ENCODE measurements at regions not wholly inside any gene's neighbourhood (a gene's known extent, or its start where the extent isn't known, plus 50 kb on each side); places are given as distances from the start of the nearest gene placed in this dataset.

DNA sequence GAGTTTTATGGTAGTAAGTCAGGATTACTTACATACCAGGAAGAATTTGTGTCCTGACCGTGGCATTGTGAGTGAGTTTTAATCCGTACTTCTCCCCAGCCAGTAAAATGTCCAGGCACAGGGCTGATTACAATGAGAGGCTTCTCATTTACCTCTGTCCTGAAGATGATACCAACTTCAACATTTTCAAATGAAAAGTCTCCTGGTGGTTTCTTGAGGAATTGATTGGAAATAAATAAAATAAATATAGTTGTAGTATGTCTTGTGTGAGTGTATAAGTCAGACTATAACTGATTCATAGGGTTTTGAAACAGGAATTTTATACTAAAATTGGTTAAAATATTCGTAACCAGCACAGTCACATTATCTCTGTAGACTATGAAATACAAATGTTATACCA is 382.5 kb downstream of the ETS1 start:
- no peaks in the 10 kb centered on the region for H3K27me3 Mint-ChIP-seq (ENCODE audit: unreplicated experiment)
- H3K36me3 Mint-ChIP-seq (ENCODE audit: unreplicated experiment), result no peaks in the 10 kb centered on the region
- TF ChIP-seq, protein P1, sequence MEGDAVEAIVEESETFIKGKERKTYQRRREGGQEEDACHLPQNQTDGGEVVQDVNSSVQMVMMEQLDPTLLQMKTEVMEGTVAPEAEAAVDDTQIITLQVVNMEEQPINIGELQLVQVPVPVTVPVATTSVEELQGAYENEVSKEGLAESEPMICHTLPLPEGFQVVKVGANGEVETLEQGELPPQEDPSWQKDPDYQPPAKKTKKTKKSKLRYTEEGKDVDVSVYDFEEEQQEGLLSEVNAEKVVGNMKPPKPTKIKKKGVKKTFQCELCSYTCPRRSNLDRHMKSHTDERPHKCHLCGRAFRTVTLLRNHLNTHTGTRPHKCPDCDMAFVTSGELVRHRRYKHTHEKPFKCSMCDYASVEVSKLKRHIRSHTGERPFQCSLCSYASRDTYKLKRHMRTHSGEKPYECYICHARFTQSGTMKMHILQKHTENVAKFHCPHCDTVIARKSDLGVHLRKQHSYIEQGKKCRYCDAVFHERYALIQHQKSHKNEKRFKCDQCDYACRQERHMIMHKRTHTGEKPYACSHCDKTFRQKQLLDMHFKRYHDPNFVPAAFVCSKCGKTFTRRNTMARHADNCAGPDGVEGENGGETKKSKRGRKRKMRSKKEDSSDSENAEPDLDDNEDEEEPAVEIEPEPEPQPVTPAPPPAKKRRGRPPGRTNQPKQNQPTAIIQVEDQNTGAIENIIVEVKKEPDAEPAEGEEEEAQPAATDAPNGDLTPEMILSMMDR (IDR thresholded peaks at IDR 0.05; ENCODE audit: partially characterized antibody, unreplicated experiment), result peak; percentile 31
- no peak for DNase-seq
- no peaks in the 10 kb centered on the region for H3K4me1 Mint-ChIP-seq (ENCODE audit: low read depth, unreplicated experiment)
- H3K27ac Mint-ChIP-seq (ENCODE audit: unreplicated experiment), result no peak overlapping the region
- H3K4me3 Mint-ChIP-seq (ENCODE audit: unreplicated experiment), result no peak overlapping the region
- H3K9me3 Mint-ChIP-seq (ENCODE audit: unreplicated experiment), result no peaks in the 10 kb centered on the region

- no peaks in the 10 kb centered on the region for H3K36me3 Mint-ChIP-seq (ENCODE audit: unreplicated experiment)
- H3K4me3 Mint-ChIP-seq (ENCODE audit: unreplicated experiment), result no peak overlapping the region
- H3K9me3 Mint-ChIP-seq (ENCODE audit: unreplicated experiment), result no peaks in the 10 kb centered on the region
- H3K4me1 Mint-ChIP-seq (ENCODE audit: low read depth, unreplicated experiment), result no peaks in the 10 kb centered on the region
- no peak for DNase-seq
- TF ChIP-seq, protein P1 (IDR thresholded peaks at IDR 0.05; ENCODE audit: partially characterized antibody, unreplicated experiment), result no peak
- H3K27me3 Mint-ChIP-seq (ENCODE audit: unreplicated experiment), result no peaks in the 10 kb centered on the region
- H3K27ac Mint-ChIP-seq (ENCODE audit: unreplicated experiment), result no peak overlapping the region
Measured at GRCh38 chr11:128201801-128202200, 385.6 kb downstream of the ETS1 start.

DNA sequence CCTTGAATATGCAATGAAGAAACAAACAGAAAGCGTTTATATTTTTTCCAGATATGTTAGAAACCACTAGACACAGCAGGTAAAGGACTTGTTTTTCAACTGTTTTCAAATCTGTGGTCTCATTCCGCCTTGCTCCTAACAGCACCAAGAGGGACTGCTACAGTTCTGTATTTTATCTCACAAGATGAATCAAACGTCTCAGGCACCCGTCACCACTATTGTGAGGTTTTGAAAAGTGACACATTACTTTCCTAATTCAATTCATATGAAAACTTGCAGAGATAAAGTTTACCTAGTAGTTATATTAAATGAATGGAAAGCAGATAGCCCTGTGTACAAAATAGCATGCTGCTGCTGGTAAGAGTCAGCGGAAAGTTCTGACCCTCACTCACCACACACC is 386.3 kb downstream of the ETS1 start:
- no peak overlapping the region for H3K4me3 Mint-ChIP-seq (ENCODE audit: unreplicated experiment)
- no peaks in the 10 kb centered on the region for H3K9me3 Mint-ChIP-seq (ENCODE audit: unreplicated experiment)
- DNase-seq, result no peak
- H3K27ac Mint-ChIP-seq (ENCODE audit: unreplicated experiment), result no peak overlapping the region
- no peaks in the 10 kb centered on the region for H3K27me3 Mint-ChIP-seq (ENCODE audit: unreplicated experiment)
- TF ChIP-seq, protein P1 (IDR thresholded peaks at IDR 0.05; ENCODE audit: partially characterized antibody, unreplicated experiment), result no peak
- H3K4me1 Mint-ChIP-seq (ENCODE audit: low read depth, unreplicated experiment), result no peaks in the 10 kb centered on the region
- no peaks in the 10 kb centered on the region for H3K36me3 Mint-ChIP-seq (ENCODE audit: unreplicated experiment)

- DNase-seq, result no peak
- H3K36me3 Mint-ChIP-seq (ENCODE audit: unreplicated experiment), result no peaks in the 10 kb centered on the region
- TF ChIP-seq, protein P1 (IDR thresholded peaks at IDR 0.05; ENCODE audit: partially characterized antibody, unreplicated experiment), result no peak
- no peaks in the 10 kb centered on the region for H3K4me1 Mint-ChIP-seq (ENCODE audit: low read depth, unreplicated experiment)
- H3K27ac Mint-ChIP-seq (ENCODE audit: unreplicated experiment), result no peak overlapping the region
- no peaks in the 10 kb centered on the region for H3K27me3 Mint-ChIP-seq (ENCODE audit: unreplicated experiment)
- H3K9me3 Mint-ChIP-seq (ENCODE audit: unreplicated experiment), result no peaks in the 10 kb centered on the region
- H3K4me3 Mint-ChIP-seq (ENCODE audit: unreplicated experiment), result no peak overlapping the region
Measured at GRCh38 chr11:128200467-128200866, 386.9 kb downstream of the ETS1 start.

DNA sequence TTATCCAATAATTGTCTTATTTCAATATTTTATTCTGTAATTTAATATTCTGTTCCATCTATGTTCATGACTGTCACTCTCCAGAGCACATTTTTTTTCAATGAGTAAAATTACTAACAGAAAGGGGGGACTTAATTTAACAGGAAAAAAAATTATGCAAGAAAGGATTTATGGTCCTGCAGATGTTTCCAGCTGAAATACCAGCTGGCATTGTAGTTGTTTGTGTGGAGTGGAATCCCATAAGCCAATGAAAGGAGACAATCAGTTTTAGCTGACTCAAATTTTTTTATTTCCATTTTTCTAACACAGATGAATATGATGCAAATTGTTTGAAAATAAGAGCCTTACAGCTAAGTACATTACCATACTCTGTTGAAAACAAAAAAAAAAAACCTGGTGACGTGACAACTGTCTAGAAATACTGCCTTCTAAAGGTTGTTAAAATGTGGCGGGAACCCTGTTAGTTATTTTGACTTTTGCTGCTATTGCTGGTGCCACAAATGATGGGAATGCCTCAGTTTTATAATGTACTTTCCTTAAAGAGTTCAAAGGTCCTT is 389.1 kb downstream of the ETS1 start:
- H3K9me3 Mint-ChIP-seq (ENCODE audit: unreplicated experiment), result no peaks in the 10 kb centered on the region
- no peak overlapping the region for H3K27ac Mint-ChIP-seq (ENCODE audit: unreplicated experiment)
- H3K36me3 Mint-ChIP-seq (ENCODE audit: unreplicated experiment), result no peaks in the 10 kb centered on the region
- H3K4me3 Mint-ChIP-seq (ENCODE audit: unreplicated experiment), result no peak overlapping the region
- H3K27me3 Mint-ChIP-seq (ENCODE audit: unreplicated experiment), result no peaks in the 10 kb centered on the region
- no peak for DNase-seq
- TF ChIP-seq, protein P1 (IDR thresholded peaks at IDR 0.05; ENCODE audit: partially characterized antibody, unreplicated experiment), result no peak
- no peaks in the 10 kb centered on the region for H3K4me1 Mint-ChIP-seq (ENCODE audit: low read depth, unreplicated experiment)
